Upper lobe of left lung (tissue), 4 donors: ENCODE measurements at regions not wholly inside any gene's neighbourhood (a gene's known extent, or its start where the extent isn't known, plus 50 kb on each side); places are given as distances from the start of the nearest gene placed in this dataset.

Source experiments
- CTCF ChIP-seq, 6 experiments: fragments of 450-650 bp in 4 of 6; fragments of 200-600 bp in 2 of 6; sonication (generic) in 2 of 6; IDR thresholded peaks; one replicate each; pipeline ENCODE4 v1.5.1; 2016 to 2019; ENCODE audit warnings: antibody characterized with exemption in 6 of 6
- EP300 ChIP-seq, 4 donors: sonication (generic); formaldehyde crosslinking; IDR thresholded peaks; one replicate each; pipeline ENCODE4 v1.5.1; 2017; ENCODE audit warnings: antibody characterized with exemption in 4 of 4, control low read depth in 2 of 4
- POLR2A ChIP-seq, 4 donors: fragments of 450-650 bp; IDR thresholded peaks; one replicate each; pipeline ENCODE4 v1.5.1; 2016 to 2017; ENCODE audit warnings: antibody characterized with exemption in 4 of 4, mild to moderate bottlenecking in 2 of 4
- POLR2AphosphoS5 ChIP-seq, 2 donors: sonication (generic); formaldehyde crosslinking; IDR thresholded peaks; one replicate each; pipeline ENCODE4 v1.5.1; 2017; ENCODE audit warnings: antibody characterized with exemption in 2 of 2

GRCh38 chr3:118199044-118199443 is 835.6 kb downstream of the IGSF11 start:
- no peak for TF ChIP-seq CTCF (IDR thresholded peaks at IDR 0.05)
- TF ChIP-seq POLR2AphosphoS5 (IDR thresholded peaks at IDR 0.05) = no peak
- TF ChIP-seq POLR2A (IDR thresholded peaks at IDR 0.05) = no peak
- no peak for TF ChIP-seq EP300 (IDR thresholded peaks at IDR 0.05)
